Activated CD4-positive, alpha-beta T cell treated with anti-CD3 and anti-CD28 coated beads, Interleukin-2, amount 50 U/mL, for 1 hour (primary cell): ENCODE measurements at regions not wholly inside any gene's neighbourhood (a gene's known extent, or its start where the extent isn't known, plus 50 kb on each side); places are given as distances from the start of the nearest gene placed in this dataset.

Experiments
- DNase-seq: peaks from one replicate; pipeline ENCODE4 v3.0.0-alpha.2; 2020

DNA sequence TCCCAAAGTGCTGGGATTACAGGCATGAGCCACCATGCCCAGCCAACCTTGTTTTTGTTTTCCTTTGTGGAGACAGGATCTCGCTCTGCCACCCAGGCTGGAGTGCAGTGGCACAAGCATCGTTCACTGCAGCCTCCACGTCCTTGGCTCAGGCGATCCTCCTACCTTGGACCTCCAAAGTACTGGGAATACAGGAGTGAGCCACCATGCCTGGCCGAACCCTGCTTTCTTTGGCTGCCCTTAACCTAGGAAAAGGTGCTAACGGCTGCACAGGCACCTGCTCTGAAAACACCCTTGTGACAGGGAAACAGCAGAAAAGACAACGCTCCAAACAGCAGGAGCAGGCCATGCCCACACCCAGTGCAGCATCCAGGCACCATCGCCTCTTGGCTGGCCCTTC lies 71.9 kb downstream of the OAT start:
- DNase-seq: no peak

DNA sequence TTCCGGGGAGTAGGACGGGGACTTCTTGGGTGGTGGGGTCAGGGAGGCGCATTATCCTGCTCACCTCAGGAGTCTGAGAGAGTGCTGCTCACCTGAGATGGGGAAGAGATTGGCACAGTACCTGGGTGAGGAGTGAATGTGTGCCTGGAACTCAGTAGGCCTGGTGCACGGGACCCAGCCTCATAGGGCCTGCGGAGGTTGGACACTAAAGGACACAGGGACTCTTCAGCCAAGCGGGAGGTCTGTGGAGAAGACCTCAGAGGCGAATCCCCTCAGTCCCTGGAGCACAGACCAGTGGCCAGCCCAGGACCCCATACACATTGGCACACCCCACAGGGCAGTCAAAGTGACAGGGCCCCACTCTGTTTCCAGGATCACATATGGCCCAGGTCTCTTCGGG lies 73.2 kb downstream of the OAT start:
- DNase-seq: no peak

DNA sequence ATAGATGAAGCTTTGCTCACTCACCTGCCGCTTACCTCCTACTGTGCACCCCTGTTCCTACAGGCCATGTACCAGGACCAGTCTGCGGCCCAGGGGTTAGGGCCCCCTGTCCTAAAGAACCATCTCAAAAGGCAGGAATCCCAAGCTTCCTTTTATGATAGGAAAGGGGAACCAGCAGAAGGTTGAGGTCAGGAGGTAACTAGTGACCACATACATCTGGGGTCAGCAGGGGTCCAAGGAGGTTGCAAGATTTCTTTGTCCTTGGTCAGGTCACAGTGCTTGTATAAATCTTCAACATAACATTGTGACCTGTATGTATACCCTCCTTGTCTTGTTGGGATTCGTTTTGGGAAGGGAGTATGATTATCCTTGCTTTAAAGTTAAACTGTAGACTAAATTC lies 73.8 kb downstream of the OAT start:
- no peak for DNase-seq

DNA sequence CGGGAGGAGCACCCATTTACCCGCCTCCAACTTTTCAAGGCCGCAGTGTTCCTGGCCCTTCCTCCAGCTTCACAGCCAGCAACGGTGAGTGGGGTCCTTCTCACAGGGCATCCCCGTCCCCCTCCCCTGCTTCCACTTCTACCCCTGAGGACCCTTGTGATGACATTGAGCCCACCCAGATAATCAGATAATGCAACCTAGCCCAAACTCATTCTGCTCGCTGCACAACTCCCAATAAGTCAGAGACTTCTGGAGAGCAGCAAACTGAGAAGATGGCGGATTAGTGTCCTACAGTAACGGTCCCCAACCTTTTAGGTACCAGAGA lies 74.5 kb downstream of the OAT start:
- no peak for DNase-seq

DNA sequence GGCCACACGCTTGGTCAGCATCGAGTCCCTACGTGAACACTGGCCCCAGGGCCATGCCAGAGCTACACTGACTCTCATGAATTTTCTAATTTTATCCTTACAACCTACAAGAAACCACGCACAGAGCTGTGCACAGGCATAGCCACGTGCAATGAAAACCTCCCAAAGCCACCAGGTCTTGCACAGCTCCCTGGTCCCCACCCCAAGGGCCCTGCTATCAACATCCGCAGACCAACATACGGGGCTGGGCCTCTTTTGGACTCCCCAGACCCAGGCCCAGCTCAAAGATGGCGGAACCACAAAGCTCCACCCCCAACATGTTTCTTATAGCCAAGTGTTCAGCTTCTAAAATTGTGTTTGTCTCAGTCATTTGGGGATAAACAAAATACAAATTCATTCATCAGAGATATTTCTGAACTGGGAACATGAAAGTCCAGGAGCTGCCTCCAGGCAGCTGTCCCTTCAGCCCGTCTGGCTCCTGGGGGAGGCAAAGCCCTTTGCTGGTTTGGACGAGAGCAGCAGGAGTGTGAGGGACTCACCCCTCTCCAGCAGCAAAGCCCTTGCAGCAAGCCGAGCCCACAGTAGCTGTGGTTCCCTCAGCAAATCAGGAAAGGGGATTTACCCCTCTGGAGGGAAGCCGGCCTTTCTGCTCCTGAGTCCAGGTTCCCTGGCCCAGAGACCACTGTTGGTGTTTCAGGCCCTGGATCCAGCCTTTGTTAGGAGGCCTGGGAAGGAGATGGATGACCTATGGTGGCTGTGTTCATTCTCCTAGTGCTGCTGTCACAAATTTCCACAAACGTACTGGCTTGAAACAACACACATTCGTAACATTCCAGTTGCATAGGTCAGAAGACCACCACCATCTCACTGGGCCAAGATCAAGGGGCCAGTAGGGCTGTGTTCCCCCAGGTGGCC lies 75.1 kb downstream of the OAT start:
- no peak for DNase-seq

DNA sequence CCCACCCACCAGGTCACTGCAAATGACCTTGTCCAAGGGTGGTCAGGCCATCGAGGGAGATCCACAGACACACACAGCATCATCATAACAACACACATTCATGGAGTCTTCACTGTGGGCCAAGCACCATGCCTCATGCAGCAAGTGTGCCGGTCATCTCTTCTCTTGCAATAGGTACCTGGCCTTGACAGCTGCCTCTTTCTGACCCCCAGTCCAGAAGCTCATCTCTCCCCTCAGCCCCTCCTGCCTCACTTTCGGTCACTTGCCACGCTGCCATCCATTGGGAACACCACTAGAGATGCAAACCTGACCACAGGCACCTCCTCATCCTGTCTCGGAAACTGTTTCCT lies 75.9 kb downstream of the OAT start:
- DNase-seq: no peak

DNA sequence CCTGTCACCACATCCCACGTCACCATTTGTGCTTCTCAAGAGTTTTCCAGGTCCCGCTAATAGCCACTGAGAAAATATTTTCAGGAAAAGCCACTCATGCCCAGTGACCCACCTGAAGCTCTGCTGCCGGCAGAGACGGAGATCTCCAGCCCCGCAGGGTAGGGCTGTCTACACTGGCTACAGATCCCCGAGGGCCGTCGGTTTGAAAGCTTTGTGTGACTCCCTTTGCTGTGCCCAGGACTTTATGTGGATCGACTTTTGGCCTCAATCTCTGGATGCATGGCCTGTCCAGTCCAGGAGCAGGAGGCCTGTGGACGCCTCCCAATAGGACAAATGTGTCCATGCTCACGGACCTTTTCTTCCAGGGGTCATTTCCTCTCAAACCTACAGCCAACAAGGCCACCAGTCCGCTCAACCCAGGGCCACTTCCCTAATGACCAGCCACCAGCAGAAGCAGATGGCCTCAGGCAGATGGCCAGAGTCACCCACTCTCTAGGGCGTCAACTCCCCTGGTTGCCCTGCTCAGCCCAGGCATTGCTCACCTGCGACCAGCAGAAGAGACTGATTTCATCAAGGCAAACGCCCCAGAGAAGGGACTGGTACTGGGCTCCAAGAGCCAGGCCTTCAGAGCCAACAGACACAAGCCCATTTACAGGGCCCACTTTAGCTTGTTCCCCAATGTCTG lies 76.4 kb downstream of the OAT start:
- DNase-seq: no peak

DNA sequence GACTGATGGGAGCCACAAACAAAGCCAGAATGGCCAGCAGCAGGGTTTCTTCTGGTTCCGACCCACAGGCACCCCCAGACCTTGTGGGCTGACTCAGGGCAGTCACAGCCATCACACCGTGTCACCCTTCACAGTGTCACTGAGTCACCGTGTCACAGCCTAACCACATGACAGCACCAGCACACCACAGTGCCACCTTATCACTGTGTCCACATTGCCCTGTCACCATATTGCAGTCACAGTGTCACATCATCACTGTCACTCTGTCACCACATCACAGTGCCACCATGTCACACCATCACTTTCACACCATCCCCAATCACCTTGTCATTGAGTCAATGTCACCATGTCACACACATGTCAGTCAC lies 77.0 kb downstream of the OAT start:
- DNase-seq: no peak

DNA sequence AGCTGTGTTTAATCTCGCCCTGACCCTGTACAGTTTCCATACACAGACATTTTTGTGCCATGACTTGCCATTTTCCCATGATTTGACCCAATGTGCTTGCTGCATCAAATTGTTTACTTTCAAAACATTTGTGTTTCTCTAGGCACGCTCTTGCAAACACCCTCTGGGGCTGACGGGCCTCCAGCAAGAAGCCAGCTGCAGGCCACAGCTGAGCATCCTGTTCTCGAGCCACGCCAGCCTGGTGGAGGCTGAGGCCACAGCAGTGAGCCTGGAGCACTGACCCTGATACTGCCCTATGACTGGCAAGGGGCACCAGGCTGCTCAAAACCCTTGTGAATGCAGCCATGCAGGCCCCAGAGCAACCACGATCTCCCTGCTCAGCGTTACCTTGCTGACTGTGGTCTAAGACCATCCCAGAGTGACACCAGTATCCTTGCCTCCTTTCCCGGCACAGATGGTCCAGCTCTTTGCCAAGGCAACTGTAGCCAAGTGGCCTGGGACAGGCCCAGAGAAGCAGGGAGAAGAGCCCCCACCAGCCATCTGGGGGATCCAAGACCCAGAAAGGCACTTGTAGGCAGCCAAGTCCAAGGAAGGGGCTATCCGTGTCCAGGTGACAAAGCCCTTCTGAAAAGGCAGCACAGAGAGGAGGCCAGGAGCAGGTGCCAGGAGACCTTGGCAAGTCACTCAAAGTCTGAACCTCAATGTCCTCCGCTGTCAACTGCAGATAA lies 78.5 kb downstream of the OAT start:
- DNase-seq: no peak

DNA sequence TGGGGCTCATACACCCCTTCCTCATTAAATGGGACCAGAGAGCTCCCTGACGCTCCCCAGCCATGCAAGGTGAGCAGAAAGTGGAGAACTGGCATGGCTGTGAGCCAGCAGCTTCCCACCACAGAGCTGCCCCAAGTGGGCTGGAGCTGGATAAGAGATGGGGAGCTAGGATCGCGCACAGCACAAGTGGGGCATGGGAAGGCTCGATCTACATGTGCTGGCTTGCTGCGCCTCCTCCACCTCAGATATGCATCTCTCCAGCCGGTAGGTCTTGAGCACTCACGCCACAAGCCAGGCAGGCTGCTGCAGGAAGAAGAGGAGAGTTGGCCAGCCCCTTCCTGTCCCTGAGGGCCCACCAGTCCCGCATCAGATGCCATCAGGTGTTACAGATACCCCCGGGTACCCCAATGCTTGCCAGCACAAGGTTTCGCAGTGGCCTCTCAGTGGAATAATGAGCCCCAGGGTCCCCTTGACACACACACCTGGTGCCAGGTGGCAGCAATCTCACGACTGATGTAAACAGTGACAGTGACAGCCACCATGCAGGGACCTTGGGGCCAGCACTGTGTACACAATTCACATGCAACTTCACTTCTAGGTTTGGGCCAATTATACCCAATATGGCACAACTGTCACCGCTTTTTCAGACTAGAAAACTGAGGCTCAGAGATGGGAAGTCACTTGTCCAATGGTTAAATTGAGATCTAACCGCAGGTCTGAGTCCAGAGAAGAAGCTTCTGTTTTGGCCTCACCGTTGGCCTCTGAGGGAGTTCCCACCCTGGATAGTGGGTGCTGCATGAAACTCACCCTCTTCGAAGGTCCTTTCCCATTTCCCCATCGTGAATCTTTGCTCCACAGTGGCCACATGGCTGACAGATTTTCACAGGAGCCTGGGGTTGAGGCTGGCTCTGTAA lies 79.3 kb downstream of the OAT start:
- no peak for DNase-seq

DNA sequence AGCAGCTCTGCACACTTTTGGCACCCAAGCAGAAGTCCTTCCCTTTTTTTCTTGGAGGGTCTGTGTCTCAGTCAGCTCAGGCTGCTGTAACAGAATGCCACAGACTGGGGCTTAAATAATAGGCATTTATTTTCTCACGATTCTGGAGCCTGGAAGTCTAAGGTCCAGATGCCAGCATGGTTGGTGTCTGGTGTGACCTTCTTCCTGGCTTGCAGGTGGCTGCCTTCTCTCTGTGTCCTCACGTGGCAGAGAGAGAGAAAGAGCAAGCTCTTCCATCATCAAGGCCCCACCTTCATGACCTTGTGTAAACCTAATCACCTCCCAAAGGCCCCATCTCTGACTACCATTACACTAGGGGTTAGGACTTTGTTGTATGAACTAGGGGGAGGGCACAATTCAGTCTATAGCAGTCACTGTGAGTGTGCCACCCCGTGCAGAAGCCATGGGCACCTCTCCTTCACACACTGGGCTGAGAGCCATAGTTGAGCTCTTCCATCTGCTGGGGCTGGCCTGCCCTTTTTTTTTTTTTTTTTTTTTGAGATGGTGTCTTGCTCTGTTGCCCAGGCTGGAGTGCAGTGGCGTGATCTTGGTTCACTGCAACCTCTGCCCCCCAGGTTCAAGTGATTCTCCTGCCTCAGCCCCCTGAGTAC lies 80.3 kb downstream of the OAT start:
- DNase-seq: no peak

DNA sequence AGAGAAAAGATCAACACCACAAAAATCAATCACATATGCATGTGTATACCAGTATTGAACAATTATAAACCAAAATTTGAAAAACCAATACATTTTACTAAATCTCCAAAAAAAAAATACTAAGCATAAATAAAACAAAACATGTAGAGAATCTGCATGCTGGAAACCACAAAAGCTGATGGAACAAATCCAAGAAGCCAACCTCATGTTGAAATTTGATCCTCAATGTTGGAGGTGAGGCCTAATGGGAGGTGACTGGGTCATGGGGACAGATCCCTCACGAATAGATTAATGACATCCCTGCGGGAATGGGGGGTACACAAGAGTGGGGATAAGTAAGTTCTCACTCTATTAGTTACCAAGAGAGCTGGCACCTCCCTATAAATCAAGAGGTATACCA lies 82.5 kb downstream of the OAT start:
- DNase-seq: no peak

DNA sequence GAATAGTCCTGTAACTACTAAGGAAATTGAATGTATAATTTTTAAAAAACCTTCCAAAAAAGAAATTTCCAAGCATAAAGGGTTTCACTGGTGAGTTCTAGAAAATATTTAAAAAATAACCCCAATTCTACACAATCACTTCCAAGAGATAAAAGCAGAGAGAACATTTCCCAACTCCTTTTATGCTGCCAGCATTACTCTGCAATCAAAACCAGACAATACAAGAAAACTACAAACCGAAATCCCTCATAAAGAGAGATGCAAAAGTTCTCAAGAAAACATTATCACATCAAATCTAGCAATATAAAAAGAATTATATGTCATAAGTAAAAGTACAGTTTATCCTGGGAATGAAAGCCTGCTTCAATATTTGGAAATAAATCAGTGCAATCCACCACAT lies 84.8 kb downstream of the OAT start:
- no peak for DNase-seq

DNA sequence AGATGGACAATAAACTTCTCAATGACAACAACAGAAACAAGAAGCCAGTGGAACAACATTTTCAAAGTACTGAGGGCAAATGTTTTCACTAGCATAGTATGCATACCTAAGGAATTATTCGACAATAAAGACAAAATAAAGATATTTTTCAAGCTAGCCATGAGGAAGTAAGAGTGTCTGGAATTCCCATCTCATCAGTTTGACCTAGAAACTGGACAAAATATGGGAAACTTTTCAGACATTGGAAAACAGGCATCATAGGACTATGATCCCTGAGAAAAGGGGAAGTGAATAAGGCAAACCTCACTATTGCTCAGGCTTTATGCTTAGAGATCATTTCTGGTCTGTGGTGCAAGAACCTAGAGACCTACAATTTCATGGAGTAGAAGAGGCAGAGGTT lies 86.3 kb downstream of the OAT start:
- no peak for DNase-seq

DNA sequence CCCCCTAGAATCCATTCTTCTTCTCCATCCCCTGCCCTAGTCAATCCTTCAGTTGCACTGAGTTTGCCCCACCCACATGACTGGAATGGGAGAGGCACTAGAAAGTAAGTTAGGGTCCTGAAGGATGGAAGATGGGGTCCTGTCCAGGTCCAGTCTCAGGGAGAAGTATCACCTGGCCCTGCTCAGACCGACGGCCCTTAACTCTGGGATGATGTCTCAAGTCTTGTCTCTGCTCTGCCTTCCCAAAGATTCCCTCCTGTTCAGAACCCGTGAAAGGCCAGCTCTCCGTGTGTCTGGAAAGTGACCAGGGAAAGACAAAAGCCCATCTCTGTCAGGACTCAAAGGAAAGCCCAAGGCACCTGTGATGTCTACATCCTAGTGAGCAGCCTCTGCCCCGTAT lies 88.8 kb downstream of the OAT start:
- no peak for DNase-seq

DNA sequence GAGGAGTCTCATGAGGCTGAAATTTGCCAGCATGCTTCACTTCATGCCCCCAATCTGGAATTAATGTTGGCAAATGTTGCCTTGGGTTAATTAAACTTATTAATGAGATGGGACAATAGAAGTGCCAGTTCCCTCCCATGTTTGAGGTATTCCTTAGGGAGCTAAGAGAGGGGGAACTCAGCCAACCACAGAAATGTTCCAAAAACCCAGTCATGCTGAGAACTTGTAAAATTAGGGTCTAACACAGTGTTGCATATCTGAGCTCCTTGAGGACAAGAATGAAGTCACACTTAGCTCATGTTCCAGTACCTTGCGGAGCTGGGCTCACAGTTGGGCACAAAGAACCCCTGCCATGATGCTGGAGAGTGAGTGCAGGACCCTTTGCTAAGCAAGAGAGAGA lies 89.4 kb downstream of the OAT start:
- no peak for DNase-seq

DNA sequence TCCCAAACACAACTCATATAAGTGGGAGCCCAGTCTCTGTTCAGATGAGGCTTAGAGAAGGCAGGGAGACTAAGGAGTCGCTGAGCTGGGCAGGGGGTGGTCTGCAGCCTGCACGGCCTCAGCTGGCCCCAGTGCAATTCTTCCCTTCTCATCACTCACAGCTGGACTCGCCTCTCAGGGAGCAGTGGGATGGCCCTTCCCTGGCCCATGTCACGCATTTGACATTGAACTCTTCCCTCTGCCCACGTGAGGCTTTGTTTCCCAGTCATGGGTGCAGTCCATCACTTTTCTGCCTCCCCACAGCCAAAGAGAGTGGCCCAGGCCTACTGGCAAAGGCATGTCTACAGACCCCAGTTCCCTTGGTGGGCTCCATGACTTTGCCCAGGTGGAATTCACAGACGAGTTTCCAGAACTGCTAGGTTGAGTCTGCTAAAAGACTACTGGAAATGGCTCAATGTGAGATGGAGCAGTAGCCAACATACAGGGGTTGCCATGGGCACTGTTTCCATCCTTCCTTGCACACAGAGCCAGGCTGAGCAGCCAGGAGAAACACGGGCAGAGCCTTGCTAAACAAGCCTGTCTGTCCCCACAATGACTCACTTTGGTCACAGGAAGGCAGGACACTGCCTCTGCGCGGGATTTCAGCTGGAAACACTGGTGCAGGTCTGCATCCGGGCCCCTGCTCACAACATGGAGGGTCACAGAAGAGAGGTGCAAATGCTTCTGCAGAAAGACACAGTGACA lies 90.1 kb downstream of the OAT start:
- no peak for DNase-seq

DNA sequence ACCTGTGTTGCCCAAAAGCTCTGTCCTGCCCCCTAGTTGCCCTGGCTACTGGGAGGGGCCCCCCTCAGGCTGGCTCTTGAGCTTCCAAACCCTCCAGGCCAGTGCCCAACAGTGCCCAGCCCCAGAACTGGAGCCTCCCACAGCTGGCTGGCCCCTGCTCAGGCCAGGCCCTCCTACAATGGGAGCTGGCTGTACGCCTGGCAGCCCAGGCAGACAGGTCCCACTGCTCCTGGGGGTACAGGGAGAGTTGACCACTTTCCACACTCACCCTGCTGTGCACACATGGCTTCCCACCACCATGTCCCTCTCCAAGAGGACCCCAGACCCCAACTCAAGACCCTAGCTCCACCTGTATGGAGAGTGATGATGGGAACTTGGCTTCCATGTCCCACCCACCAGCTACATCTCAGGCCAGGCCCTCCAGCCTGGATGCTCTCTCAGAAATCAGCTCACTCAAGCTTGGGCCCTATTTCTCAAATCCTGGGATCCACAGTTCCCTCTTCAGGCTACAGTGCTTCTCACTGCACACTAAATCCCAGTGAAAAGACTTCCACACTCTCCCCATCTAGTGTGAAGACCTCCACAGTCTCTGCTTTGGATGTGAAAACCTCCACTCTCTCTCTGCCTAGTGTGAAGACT lies 92.6 kb downstream of the OAT start:
- no peak for DNase-seq

DNA sequence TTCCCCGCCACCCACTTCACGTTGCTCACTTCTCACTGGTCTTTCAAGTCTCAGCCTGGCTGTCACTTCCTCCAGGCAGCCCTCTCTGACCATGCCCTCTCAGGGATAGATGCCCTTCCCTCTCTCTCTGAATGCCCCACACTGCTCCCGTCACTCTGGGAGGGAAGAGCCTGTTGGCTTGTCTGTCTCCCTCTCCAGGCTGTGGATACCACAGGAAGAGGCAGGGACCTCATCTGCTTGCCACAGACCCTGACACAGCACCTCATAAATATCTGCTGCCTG lies 93.1 kb downstream of the OAT start:
- no peak for DNase-seq

DNA sequence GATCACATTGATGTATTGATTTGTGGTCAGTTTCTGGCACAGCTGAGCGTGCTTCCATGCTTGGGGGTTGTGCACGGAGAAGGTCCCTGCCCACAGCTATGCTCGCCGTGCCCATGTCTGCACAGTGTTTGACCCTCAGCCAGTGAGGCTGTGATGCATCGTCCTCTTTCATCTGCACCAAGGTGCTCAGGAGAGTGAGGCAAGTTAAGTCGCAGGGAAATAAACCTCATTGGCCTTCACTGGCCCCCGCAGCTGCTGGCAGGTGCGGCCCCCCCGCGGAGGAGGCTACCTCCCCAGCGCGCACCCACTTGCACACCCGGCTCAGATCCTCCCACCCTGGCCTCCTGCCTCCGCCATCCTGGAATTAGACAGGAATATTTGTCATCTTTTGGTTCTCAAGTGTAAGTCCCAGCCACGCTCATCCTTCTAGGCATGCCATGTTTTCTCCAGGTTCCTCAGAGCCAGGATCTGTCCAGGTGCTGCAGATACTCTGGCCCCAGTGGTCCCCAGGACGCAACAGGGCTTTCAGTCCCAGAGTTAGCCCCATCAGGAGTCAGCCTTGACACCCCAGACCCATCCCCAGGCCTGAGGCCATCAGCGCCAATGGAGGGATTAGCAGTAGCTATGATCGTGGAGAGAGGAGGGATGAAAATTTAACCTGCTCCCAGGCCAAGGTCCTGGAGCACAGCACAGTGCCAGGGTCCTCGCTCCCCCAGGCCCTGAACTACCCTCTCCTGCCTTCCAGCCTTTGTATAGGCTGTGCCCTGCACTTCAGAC lies 93.7 kb downstream of the OAT start:
- no peak for DNase-seq

DNA sequence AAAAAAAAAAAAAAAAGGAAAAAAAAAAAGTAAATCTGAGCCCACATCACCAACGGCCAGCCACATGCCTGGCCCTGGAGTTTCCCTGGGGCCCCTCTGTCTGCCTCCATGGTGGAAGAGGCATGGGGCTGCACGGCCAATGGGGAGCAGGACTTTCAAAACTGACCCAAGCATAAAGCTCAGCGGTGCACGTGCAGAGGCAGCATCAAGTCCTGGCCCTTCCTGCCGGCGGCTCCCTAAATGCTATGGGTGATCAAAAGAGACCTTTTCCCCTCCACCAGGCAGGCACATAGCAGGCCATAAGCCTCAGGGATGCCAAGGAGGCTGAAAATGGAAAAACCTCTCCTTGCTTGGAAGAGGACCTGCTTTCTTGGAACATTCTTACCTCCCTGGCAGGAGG lies 94.3 kb downstream of the OAT start:
- no peak for DNase-seq
